ENCODE measurements at regions not wholly inside any gene's neighbourhood (a gene's known extent, or its start where the extent isn't known, plus 50 kb on each side); places are given as distances from the start of the nearest gene placed in this dataset.

- Histone ChIP-seq H3K4me3 (no peak overlapping the region), H3K4me1 (ENCODE audit: control insufficient read depth in 5 of 5, insufficient read depth in 5 of 5, low read length in 5 of 5) (no peaks in the 10 kb centered on the region), H3K27ac (ENCODE audit: low read depth in 1 of 2, low read length in 1 of 2) (no peak overlapping the region), H3K36me3 (ENCODE audit: control insufficient read depth in 4 of 4, insufficient read depth in 4 of 4, low read length in 4 of 4) (no peaks in the 10 kb centered on the region), H3K27me3 (ENCODE audit: control insufficient read depth in 3 of 3, insufficient read depth in 3 of 3, low read length in 2 of 3) (no peaks in the 10 kb centered on the region), H3K9me3 (ENCODE audit: control insufficient read depth in 4 of 4, insufficient read depth in 3 of 4, low read length in 3 of 4) (no peaks in the 10 kb centered on the region), H3K9ac (ENCODE audit: insufficient read depth in 1 of 2, low read length in 2 of 2) (no peak overlapping the region)
- TF ChIP-seq CTCF (IDR thresholded peaks at IDR 0.05; ENCODE audit: control extremely low read depth, extremely low read depth): no peak
- whole genome bisulfite sequencing, 2 donors: 88 to 97% methylated on average over 12 of the region's 12 CpGs
- ATAC-seq (ENCODE audit: insufficient read depth, low FRiP score) (no peak), DNase-seq (peak; percentile 39 to 60 (median 59))
Measured at GRCh38 chr1:40919475-40920011, 57.4 kb upstream of the CITED4 start.

- Histone ChIP-seq H3K9ac (ENCODE audit: insufficient read depth in 1 of 2, low read length in 2 of 2) (no peak overlapping the region), H3K4me3 (no peak overlapping the region), H3K27me3 (ENCODE audit: control insufficient read depth in 3 of 3, insufficient read depth in 3 of 3, low read length in 2 of 3) (no peaks in the 10 kb centered on the region), H3K4me1 (ENCODE audit: control insufficient read depth in 5 of 5, insufficient read depth in 5 of 5, low read length in 5 of 5) (no peaks in the 10 kb centered on the region), H3K9me3 (ENCODE audit: control insufficient read depth in 4 of 4, insufficient read depth in 3 of 4, low read length in 3 of 4) (no peaks in the 10 kb centered on the region), H3K36me3 (ENCODE audit: control insufficient read depth in 4 of 4, insufficient read depth in 4 of 4, low read length in 4 of 4) (no peaks in the 10 kb centered on the region), H3K27ac (ENCODE audit: low read depth in 1 of 2, low read length in 1 of 2) (no peak overlapping the region)
- TF ChIP-seq CTCF (IDR thresholded peaks at IDR 0.05; ENCODE audit: control extremely low read depth, extremely low read depth): no peak
- 89 to 96% methylated on average over 4 of the region's 4 CpGs for WGBS, 2 donors
- DNase-seq (no peak), ATAC-seq (ENCODE audit: insufficient read depth, low FRiP score) (no peak)
Measured at GRCh38 chr1:40921522-40921921, 58.0 kb upstream of the CTPS1 start.

DNA sequence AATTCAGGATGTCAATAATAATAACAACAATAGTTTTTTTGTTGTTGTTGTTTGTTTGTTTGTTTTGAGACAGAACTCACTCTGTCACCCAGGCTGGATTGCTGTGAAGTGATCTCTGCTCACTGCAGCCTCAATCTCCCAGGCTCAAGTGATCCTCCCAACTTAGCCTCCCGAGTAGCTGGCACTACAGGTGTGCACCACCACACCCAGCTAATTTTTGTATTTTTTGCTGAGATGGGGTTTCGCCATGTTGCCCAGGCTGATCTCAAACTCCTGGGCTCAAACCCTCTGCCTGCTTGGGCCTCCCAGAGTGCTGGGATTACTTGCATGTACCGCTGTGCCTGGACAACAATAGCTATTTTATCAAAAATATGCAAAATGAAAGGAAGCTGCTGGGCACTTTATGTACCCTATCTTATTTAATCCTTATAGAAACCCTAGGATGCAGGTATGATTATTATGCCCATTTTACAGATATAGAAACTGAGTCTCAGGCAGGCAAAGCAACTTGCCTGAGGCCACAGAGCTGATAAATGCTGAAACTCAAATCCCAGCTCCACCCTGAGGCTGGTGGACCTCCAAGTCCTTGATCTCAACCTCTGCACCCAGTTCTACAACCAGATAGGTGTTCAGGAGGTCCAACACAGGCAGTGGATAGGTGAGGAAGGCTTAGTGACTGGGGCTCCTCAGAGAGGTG, 57.4 kb upstream of the CTPS1 start:
- no peak for DNase-seq
- no peaks in the 10 kb centered on the region for H3K4me1 ChIP-seq (ENCODE audit: control insufficient read depth in 5 of 5, insufficient read depth in 5 of 5, low read length in 5 of 5)
- no peaks in the 10 kb centered on the region for H3K9me3 ChIP-seq (ENCODE audit: control insufficient read depth in 4 of 4, insufficient read depth in 3 of 4, low read length in 3 of 4)
- no peaks in the 10 kb centered on the region for H3K27me3 ChIP-seq (ENCODE audit: control insufficient read depth in 3 of 3, insufficient read depth in 3 of 3, low read length in 2 of 3)
- no peak overlapping the region for H3K4me3 ChIP-seq
- no peak overlapping the region for H3K27ac ChIP-seq (ENCODE audit: low read depth in 1 of 2, low read length in 1 of 2)
- no peak for TF ChIP-seq CTCF (IDR thresholded peaks at IDR 0.05; ENCODE audit: control extremely low read depth, extremely low read depth)
- H3K9ac ChIP-seq (ENCODE audit: insufficient read depth in 1 of 2, low read length in 2 of 2): no peak overlapping the region
- WGBS, 2 donors: 97% methylated on average over 3 of the region's 3 CpGs
- H3K36me3 ChIP-seq (ENCODE audit: control insufficient read depth in 4 of 4, insufficient read depth in 4 of 4, low read length in 4 of 4): no peaks in the 10 kb centered on the region
- ATAC-seq (ENCODE audit: insufficient read depth, low FRiP score): no peak

All from lung (tissue), 11 donors.